GM23338 (cell line): ENCODE measurements at regions not wholly inside any gene's neighbourhood (a gene's known extent, or its start where the extent isn't known, plus 50 kb on each side); places are given as distances from the start of the nearest gene placed in this dataset.
A peak's percentile ranks its signal among the peaks of the same experiment; 100 is the strongest.

ENCODE experiments used
- ATAC-seq: fragments of 200-7000 bp; cut with Tn5 transposase; 3 replicates; pipeline ENCODE4 v1.9.1; 2020
- DNase-seq: peaks from one replicate; pipeline ENCODE4 v3.0.0-alpha.2; 2015; ENCODE audit warnings: low spot score
- H2AFZ ChIP-seq: fragments of 200-600 bp; sonication (generic); 2 replicates; pipeline ENCODE4 v1.8.0; 2016; ENCODE audit warnings: antibody characterized with exemption, mild to moderate bottlenecking, moderate library complexity
- H3F3A ChIP-seq: fragments of 200-600 bp; sonication (generic); replicated peaks from 2 replicates; pipeline ENCODE4 v1.8.0; 2017; ENCODE audit warnings: antibody characterized with exemption, mixed run types, low read depth
- H3K27ac ChIP-seq: fragments of 200-600 bp; sonication (generic); 2 replicates; pipeline ENCODE4 v1.6.1; 2016; ENCODE audit warnings: low read depth
- H3K27me3 ChIP-seq: fragments of 200-600 bp; sonication (generic); 2 replicates; pipeline ENCODE4 v1.8.0; 2016; ENCODE audit warnings: mild to moderate bottlenecking, mixed run types, moderate library complexity; ENCODE audit not compliant: insufficient read depth
- H3K36me3 ChIP-seq: fragments of 200-600 bp; sonication (generic); 2 replicates; pipeline ENCODE4 v1.8.0; 2016; ENCODE audit warnings: mild to moderate bottlenecking; ENCODE audit not compliant: insufficient read depth
- H3K4me1 ChIP-seq: fragments of 200-600 bp; sonication (generic); 2 replicates; pipeline ENCODE4 v1.8.0; 2016; ENCODE audit warnings: mild to moderate bottlenecking, moderate library complexity; ENCODE audit not compliant: insufficient read depth
- H3K4me2 ChIP-seq: fragments of 200-600 bp; sonication (generic); 2 replicates; pipeline ENCODE4 v1.7.1; 2017; ENCODE audit warnings: mixed run types
- H3K4me3 ChIP-seq: fragments of 200-600 bp; sonication (generic); 2 replicates; pipeline ENCODE4 v1.6.1; 2016; ENCODE audit warnings: mixed run types
- H3K79me2 ChIP-seq: fragments of 200-600 bp; sonication (generic); replicated peaks from 2 replicates; pipeline ENCODE4 v1.8.0; 2017; ENCODE audit warnings: mild to moderate bottlenecking; ENCODE audit not compliant: insufficient read depth
- H3K9me2 ChIP-seq: fragments of 200-600 bp; sonication (generic); 2 replicates; pipeline ENCODE4 v1.8.0; 2017; ENCODE audit not compliant: insufficient read depth
- H4K20me1 ChIP-seq: fragments of 200-600 bp; sonication (generic); replicated peaks from 2 replicates; pipeline ENCODE4 v1.8.0; 2017; ENCODE audit warnings: mild to moderate bottlenecking; ENCODE audit not compliant: insufficient read depth
- H3K27ac Mint-ChIP-seq: 2 replicates; pipeline ENCODE4 v1.8.0; 2020; ENCODE audit warnings: inconsistent platforms, mild to moderate bottlenecking, moderate library complexity, mixed read lengths
- H3K27me3 Mint-ChIP-seq: 3 replicates; pipeline ENCODE4 v1.8.0; 2022; ENCODE audit warnings: low read depth, mild to moderate bottlenecking, moderate library complexity, mixed read lengths, inconsistent platforms; ENCODE audit not compliant: insufficient read depth, poor library complexity
- H3K36me3 Mint-ChIP-seq: 3 replicates; pipeline ENCODE4 v1.8.0; 2021; ENCODE audit warnings: low read depth, mild to moderate bottlenecking, inconsistent platforms, moderate library complexity, mixed read lengths
- H3K4me1 Mint-ChIP-seq: 3 replicates; pipeline ENCODE4 v1.8.0; 2020; ENCODE audit warnings: mild to moderate bottlenecking, inconsistent platforms, mixed read lengths
- H3K4me3 Mint-ChIP-seq: 3 replicates; pipeline ENCODE4 v1.8.0; 2021; ENCODE audit warnings: moderate library complexity, mild to moderate bottlenecking, inconsistent platforms, mixed read lengths
- H3K9me3 Mint-ChIP-seq: 3 replicates; pipeline ENCODE4 v1.8.0; 2020; ENCODE audit warnings: moderate library complexity, mild to moderate bottlenecking, inconsistent platforms, mixed read lengths
- CREB1 ChIP-seq: fragments of 250-450 bp; sonication (Bioruptor Pico); IDR thresholded peaks from 2 replicates; pipeline ENCODE4 v1.5.0; 2020; ENCODE audit warnings: low read depth, mild to moderate bottlenecking, moderate library complexity
- CTCF ChIP-seq, 2 experiments: fragments of 200-600 bp in 1 of 2; sonication (generic) in 1 of 2; conservative IDR thresholded peaks; 2 replicates each; pipeline versions ENCODE4 v1.5.1 to v1.6.1; 2016 to 2017; ENCODE audit warnings: antibody characterized with exemption in 2 of 2, low read depth in 2 of 2, mild to moderate bottlenecking in 2 of 2, moderate library complexity in 1 of 2
- ETS1 ChIP-seq: IDR thresholded peaks from 2 replicates; pipeline ENCODE4 v1.6.1; 2016; ENCODE audit warnings: antibody characterized with exemption
- EZH2phosphoT487 ChIP-seq: fragments of 200-600 bp; sonication (generic); IDR thresholded peaks from one replicate; pipeline ENCODE4 v1.8.1; 2018; ENCODE audit warnings: antibody characterized with exemption; ENCODE audit not compliant: unreplicated experiment
- NANOG ChIP-seq: IDR thresholded peaks from 2 replicates; pipeline ENCODE4 v1.6.1; 2016; ENCODE audit warnings: antibody characterized with exemption, borderline replicate concordance
- POLR2AphosphoS5 ChIP-seq: IDR thresholded peaks from 2 replicates; pipeline ENCODE4 v1.6.1; 2016; ENCODE audit warnings: antibody characterized with exemption, low read depth
- REST ChIP-seq: IDR thresholded peaks from one replicate; pipeline ENCODE4 v1.6.1; 2018; ENCODE audit warnings: antibody characterized with exemption; ENCODE audit not compliant: unreplicated experiment
- STAT1 ChIP-seq: IDR thresholded peaks from one replicate; pipeline ENCODE4 v1.6.1; 2016; ENCODE audit warnings: antibody characterized with exemption; ENCODE audit not compliant: unreplicated experiment
- ZNF462 ChIP-seq: fragments of 250-450 bp; sonication (Bioruptor Pico); IDR thresholded peaks from 2 replicates; pipeline ENCODE4 v1.5.0; 2020; ENCODE audit warnings: mild to moderate bottlenecking, moderate library complexity

DNA sequence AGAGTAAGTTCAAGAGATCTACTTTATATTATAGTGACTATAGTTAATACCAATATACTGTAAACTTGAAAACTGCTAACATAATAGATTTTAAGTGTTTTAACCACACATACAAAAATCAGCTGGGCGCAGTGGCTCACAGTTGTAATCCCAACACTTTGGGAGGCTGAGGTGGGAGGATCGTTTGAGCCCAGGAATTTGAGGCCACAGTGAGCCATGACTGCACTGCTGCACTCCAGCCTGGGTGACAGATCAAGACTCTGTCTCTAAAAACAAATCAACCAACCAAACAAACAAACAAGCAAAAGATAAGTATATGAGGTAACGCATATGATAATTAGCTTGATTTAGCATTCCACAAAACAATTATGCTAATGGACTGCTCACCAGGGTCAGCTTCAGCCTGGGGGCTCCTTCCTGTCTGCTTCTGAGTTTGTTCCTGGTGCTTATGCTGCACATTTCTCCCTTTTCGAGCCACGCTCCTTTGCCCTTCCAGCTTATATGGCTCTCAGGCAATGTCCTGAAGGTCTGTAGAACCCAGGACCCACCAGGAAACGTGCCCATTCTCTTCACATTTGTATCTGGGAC is 357.6 kb downstream of the EN1 start:
- Histone ChIP-seq H3K27me3 (no peaks in the 10 kb centered on the region), H3K36me3 (no peaks in the 10 kb centered on the region), H3F3A (peaks cover 6% of the 10 kb centered on the region), H3K4me2 (peak overlapping the region; percentile 24), H3K27ac (peak overlapping the region; percentile 92), H3K9me2 (no peaks in the 10 kb centered on the region), H2AFZ (no peak overlapping the region), H3K4me1 (peaks cover 30% of the 10 kb centered on the region), H4K20me1 (no peaks in the 10 kb centered on the region), H3K4me3 (peak overlapping the region; percentile 23; the same call in 1 of the 2 replicates), H3K79me2 (no peaks in the 10 kb centered on the region)
- Mint-ChIP-seq H3K4me1 (peaks cover 40% of the 10 kb centered on the region), H3K27me3 (peaks cover 11% of the 10 kb centered on the region), H3K36me3 (peaks cover 8% of the 10 kb centered on the region), H3K27ac (peak overlapping the region; percentile 93), H3K4me3 (peak overlapping the region; percentile 18; the same call in 1 of the 3 replicates), H3K9me3 (peaks cover 10% of the 10 kb centered on the region)
- ATAC-seq, result peak; percentile 40
- TF ChIP-seq CREB1 (CRISPR knock-in tag), result no peak
- TF ChIP-seq ETS1, result peak; percentile 17; the same call in 1 of the 2 replicates
- DNase-seq, result peak; percentile 25

DNA sequence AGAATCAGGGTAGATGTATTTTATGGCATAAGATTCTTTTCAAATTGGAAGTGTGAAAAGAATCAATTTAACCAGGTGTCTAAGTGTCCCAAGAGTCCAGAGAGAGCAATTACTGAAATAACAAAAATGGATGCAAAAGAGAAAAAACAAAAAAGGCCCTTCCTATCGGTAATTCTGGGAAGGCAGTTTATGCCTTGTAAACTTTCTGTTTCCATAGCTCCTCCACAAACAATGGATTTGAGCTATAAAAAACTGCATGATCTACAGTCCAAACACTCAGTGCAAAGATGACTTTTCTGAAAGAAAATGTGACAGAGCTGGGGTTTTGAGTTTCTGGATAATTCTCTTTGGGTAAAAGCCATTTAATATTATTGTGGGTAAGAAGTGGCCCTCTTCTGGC is 366.1 kb downstream of the EN1 start:
- H4K20me1 ChIP-seq, result no peaks in the 10 kb centered on the region
- TF ChIP-seq EZH2phosphoT487 (no peak), REST (no peak), CTCF (conservative IDR thresholded peaks at IDR 0.05; ENCODE audit: low read depth in 2 of 2) (no peak), STAT1 (no peak), NANOG (no peak), POLR2AphosphoS5 (no peak), ZNF462 (CRISPR knock-in tag) (no peak)

More for the DNA sequence above, 366.1 kb downstream of the EN1 start:
- Mint-ChIP-seq H3K9me3 (peaks cover 6% of the 10 kb centered on the region; the same call in 2 of the 3 replicates), H3K36me3 (peaks cover 4% of the 10 kb centered on the region), H3K4me3 (no peak overlapping the region), H3K27ac (no peak overlapping the region), H3K4me1 (peaks cover 12% of the 10 kb centered on the region), H3K27me3 (peaks cover 4% of the 10 kb centered on the region)
- no peaks in the 10 kb centered on the region for H3K36me3 ChIP-seq
- H3K4me2 ChIP-seq, result no peak overlapping the region
- no peaks in the 10 kb centered on the region for H3K9me2 ChIP-seq
- H3K4me1 ChIP-seq, result peaks cover 7% of the 10 kb centered on the region; the same call in 1 of the 2 replicates
- H3K79me2 ChIP-seq, result no peaks in the 10 kb centered on the region
- DNase-seq (no peak), ATAC-seq (no peak)
- no peak overlapping the region for H3K27ac ChIP-seq
- H2AFZ ChIP-seq, result no peak overlapping the region
- no peak overlapping the region for H3K4me3 ChIP-seq
- H3K27me3 ChIP-seq, result no peaks in the 10 kb centered on the region
- H3F3A ChIP-seq, result no peaks in the 10 kb centered on the region
